ENCODE measurements at regions not wholly inside any gene's neighbourhood (a gene's known extent, or its start where the extent isn't known, plus 50 kb on each side); places are given as distances from the start of the nearest gene placed in this dataset.

DNA sequence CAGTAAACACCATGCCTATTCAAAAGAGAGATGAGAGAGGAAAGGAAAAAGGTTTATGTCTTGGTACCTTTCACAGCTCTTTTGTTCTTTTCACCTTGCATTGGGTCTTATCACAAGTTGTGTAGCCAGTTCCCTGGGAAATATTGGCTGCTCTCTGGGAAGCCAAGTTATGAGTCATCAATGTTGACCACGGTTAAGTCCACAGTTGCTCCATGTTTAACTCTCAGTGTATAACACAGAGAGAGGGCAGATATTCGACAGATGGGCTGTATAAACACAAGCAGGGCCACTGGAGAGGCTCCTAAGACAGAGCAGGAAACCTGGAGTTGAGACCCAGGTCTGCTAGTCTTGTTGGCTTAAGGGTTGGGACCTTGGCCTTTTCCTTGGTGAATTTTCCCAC is 718.6 kb downstream of the QKI start:
- DNase-seq (ENCODE audit: low read depth) = no peak

DNA sequence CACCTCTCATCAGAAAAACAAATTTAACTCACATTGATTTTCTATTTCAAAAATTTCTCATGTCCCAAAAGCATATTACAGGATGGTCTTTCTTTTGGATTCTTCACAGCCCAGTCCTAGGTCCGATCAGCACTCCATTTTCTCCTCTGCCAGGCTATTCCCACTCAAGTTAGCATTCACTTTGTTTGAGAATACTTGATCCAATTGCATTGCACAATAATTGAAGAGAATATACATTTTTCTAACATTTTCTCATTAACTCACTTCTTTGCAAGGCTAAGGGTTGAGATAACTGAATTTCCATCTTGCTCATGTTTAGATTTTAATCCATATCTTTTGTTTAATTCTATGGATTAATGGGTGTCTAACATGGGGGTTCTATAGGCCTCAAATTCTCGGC is 716.1 kb downstream of the QKI start:
- no peak for TF ChIP-seq CTCF (IDR thresholded peaks at IDR 0.05; ENCODE audit: control insufficient read depth, extremely low read depth, insufficient read depth)
- H3K4me3 ChIP-seq (ENCODE audit: low read depth, low read length) = no peak overlapping the region
- DNase-seq (ENCODE audit: low read depth) = no peak

More for the DNA sequence above, 718.6 kb downstream of the QKI start:
- no peak for TF ChIP-seq CTCF (IDR thresholded peaks at IDR 0.05; ENCODE audit: control insufficient read depth, extremely low read depth, insufficient read depth)
- no peak overlapping the region for H3K4me3 ChIP-seq (ENCODE audit: low read depth, low read length)

- DNase-seq (ENCODE audit: low read depth) = no peak
- TF ChIP-seq CTCF (IDR thresholded peaks at IDR 0.05; ENCODE audit: control insufficient read depth, extremely low read depth, insufficient read depth) = no peak
- no peak overlapping the region for H3K4me3 ChIP-seq (ENCODE audit: low read depth, low read length)
Observed at GRCh38 chr6:164130151-164130550, 715.6 kb downstream of the QKI start.

DNA sequence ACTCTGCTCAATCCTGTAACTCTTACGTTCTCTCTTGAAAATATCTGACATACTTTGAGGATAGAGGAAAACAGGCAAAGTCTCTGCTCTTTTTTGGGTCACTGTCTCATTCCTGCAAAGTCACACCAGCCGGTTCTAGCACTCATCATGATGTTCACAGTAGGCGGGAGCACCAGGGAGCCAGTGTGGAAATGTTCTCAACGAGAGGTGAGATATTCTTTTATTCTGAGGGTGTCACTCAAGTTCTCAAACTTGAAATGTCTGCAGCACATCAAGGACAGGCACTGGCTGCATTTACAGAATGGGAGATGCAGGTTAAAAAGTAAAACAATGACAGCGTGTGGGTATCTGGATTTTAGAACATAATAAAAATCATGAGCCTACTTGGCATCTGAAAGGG is 714.7 kb downstream of the QKI start:
- H3K4me3 ChIP-seq (ENCODE audit: low read depth, low read length) = no peak overlapping the region
- no peak for TF ChIP-seq CTCF (IDR thresholded peaks at IDR 0.05; ENCODE audit: control insufficient read depth, extremely low read depth, insufficient read depth)

GRCh38 chr6:164128101-164128500 is 713.6 kb downstream of the QKI start:
- DNase-seq (ENCODE audit: low read depth) = no peak
- H3K4me3 ChIP-seq (ENCODE audit: low read depth, low read length) = no peak overlapping the region
- TF ChIP-seq CTCF (IDR thresholded peaks at IDR 0.05; ENCODE audit: control insufficient read depth, extremely low read depth, insufficient read depth) = no peak

More for the DNA sequence above, 714.7 kb downstream of the QKI start:
- no peak for DNase-seq (ENCODE audit: low read depth)

DNA sequence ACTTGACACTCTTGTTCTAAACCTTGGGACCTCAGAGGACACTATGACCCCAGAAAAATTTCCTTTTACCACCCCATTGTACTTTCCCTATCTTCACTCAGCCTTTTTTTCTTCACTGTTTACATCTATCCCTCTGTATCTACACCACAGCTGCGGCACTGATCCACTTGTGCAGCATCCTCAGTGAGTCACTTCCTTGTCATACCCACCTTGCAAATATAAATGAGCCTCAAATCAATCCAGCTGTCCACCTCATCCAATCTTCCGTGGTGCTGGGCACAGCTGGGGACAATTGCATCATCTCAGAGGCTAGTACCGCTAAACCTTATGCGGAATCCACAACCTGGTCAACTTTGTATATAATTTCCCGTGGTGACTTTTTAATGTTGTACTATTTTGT is 710.5 kb downstream of the QKI start:
- DNase-seq (ENCODE audit: low read depth) = no peak
- no peak for TF ChIP-seq CTCF (IDR thresholded peaks at IDR 0.05; ENCODE audit: control insufficient read depth, extremely low read depth, insufficient read depth)
- no peak overlapping the region for H3K4me3 ChIP-seq (ENCODE audit: low read depth, low read length)

- no peak for DNase-seq (ENCODE audit: low read depth)
- no peak overlapping the region for H3K4me3 ChIP-seq (ENCODE audit: low read depth, low read length)
- TF ChIP-seq CTCF (IDR thresholded peaks at IDR 0.05; ENCODE audit: control insufficient read depth, extremely low read depth, insufficient read depth) = no peak
Observed at GRCh38 chr6:164124473-164124872, 710.0 kb downstream of the QKI start.
